ENCODE measurements at regions not wholly inside any gene's neighbourhood (a gene's known extent, or its start where the extent isn't known, plus 50 kb on each side); places are given as distances from the start of the nearest gene placed in this dataset.

DNA sequence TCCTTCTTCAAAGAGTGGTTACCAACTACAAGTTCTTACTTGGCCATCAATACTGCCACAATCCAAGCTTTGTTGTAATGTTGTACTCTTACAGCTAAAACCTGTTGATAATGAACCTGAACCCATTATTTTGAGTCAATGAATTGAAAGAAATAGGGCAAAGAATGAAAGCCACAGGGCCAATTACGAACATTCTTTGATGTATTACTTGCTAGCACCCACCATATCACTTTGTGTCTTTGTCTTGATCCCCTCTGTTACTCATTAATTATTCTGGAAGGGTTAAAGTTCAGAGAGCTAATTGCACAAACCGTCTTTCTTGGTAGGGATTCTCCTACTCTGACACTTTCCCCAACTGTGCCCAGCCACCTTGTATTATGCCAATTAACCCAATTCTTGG lies 53.2 kb upstream of the TFEC start:
- Histone ChIP-seq H3K36me3 (no peaks in the 10 kb centered on the region), H3K4me1 (no peaks in the 10 kb centered on the region), H3K27ac (no peak overlapping the region), H3K27me3 (no peaks in the 10 kb centered on the region), H3K9me3 (no peaks in the 10 kb centered on the region), H3K4me3 (no peak overlapping the region)
- no peak for ATAC-seq
- intact Hi-C loops (cut with DNase I; ENCODE audit: low total_unique reads) = no loop called here
- TF ChIP-seq POLR2A (IDR thresholded peaks at IDR 0.05) (no peak), CTCF (IDR thresholded peaks at IDR 0.05 in 4 of 5, conservative IDR thresholded peaks at IDR 0.05 in 1 of 5) (no peak)
- in situ Hi-C loops (cut with MboI; ENCODE audit: low sequenced_read_pairs in 4 of 4) = no loop called here
- no peak for DNase-seq

DNA sequence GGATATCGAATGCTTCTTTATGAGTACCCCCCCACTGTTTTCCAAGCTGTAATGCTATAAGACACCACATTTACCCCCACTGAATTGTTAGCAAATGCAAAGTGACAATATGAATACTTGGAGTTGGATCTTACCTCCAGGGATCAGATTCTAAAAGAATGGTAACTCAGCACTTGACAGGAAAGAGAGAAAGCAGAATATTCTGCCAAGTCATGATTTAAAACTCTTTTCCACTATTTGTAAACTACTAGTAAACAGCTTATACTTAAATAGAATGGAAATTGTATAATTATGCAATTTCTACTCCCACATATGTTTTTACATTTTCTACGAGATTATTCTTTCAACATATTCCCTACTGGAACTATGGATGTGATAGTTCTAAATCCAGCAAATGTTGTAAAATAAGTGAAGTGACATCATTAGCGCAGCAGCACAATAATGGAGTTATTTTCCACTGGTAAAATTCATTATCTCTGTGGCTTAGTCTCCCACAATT lies 56.0 kb upstream of the TFEC start:
- no peaks in the 10 kb centered on the region for H3K9me3 ChIP-seq
- intact Hi-C loops (cut with DNase I; ENCODE audit: low total_unique reads) (no loop called here), in situ Hi-C loops (cut with MboI; ENCODE audit: low sequenced_read_pairs in 4 of 4) (no loop called here)
- H3K36me3 ChIP-seq = no peaks in the 10 kb centered on the region
- ATAC-seq (no peak), DNase-seq (no peak)
- no peaks in the 10 kb centered on the region for H3K27me3 ChIP-seq
- H3K27ac ChIP-seq = no peak overlapping the region
- no peak overlapping the region for H3K4me3 ChIP-seq
- H3K4me1 ChIP-seq = no peaks in the 10 kb centered on the region
- TF ChIP-seq POLR2A (IDR thresholded peaks at IDR 0.05) (no peak), CTCF (IDR thresholded peaks at IDR 0.05 in 4 of 5, conservative IDR thresholded peaks at IDR 0.05 in 1 of 5) (no peak)

- no peak for DNase-seq
- Histone ChIP-seq H3K27ac (no peak overlapping the region), H3K27me3 (no peaks in the 10 kb centered on the region), H3K9me3 (no peaks in the 10 kb centered on the region), H3K4me1 (no peaks in the 10 kb centered on the region), H3K36me3 (no peaks in the 10 kb centered on the region), H3K4me3 (no peak overlapping the region)
- in situ Hi-C loops (cut with MboI; ENCODE audit: low sequenced_read_pairs in 4 of 4) (no loop called here), intact Hi-C loops (cut with DNase I; ENCODE audit: low total_unique reads) (no loop called here)
- no peak for ATAC-seq
- TF ChIP-seq CTCF (IDR thresholded peaks at IDR 0.05 in 4 of 5, conservative IDR thresholded peaks at IDR 0.05 in 1 of 5) (no peak), POLR2A (IDR thresholded peaks at IDR 0.05) (no peak)
Measured at GRCh38 chr7:116087291-116087690, 56.7 kb upstream of the TFEC start.

- in situ Hi-C loops (cut with MboI; ENCODE audit: low sequenced_read_pairs in 4 of 4) (no loop called here), intact Hi-C loops (cut with DNase I; ENCODE audit: low total_unique reads) (no loop called here)
- ATAC-seq (no peak), DNase-seq (no peak)
- TF ChIP-seq CTCF (IDR thresholded peaks at IDR 0.05 in 4 of 5, conservative IDR thresholded peaks at IDR 0.05 in 1 of 5) (no peak), POLR2A (IDR thresholded peaks at IDR 0.05) (no peak)
- Histone ChIP-seq H3K36me3 (no peaks in the 10 kb centered on the region), H3K9me3 (no peaks in the 10 kb centered on the region), H3K4me1 (no peaks in the 10 kb centered on the region), H3K27ac (no peak overlapping the region), H3K4me3 (no peak overlapping the region), H3K27me3 (no peaks in the 10 kb centered on the region)
Measured at GRCh38 chr7:116087984-116088383, 57.4 kb upstream of the TFEC start.

DNA sequence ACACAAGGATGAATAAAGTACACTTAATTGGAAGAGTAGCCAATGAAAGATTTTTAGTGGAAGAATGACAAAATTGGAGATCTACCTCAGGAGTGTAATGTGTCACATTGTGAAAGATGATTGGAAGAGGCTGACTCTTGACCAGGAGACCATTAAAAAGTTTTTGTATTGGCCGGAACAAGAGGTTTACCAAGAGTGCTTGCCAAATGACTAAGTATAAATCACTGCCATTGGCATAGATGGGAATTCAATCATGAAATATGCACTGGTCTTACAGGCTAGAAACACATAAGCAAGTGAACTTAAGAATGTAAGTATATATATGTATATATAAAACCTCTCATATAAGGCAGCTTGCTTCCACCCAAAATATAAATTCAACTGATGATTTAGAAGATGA lies 58.7 kb upstream of the TFEC start:
- in situ Hi-C loops (cut with MboI; ENCODE audit: low sequenced_read_pairs in 4 of 4) (no loop called here), intact Hi-C loops (cut with DNase I; ENCODE audit: low total_unique reads) (no loop called here)
- no peaks in the 10 kb centered on the region for H3K4me1 ChIP-seq
- no peak for TF ChIP-seq POLR2A (IDR thresholded peaks at IDR 0.05)
- TF ChIP-seq CTCF (IDR thresholded peaks at IDR 0.05 in 4 of 5, conservative IDR thresholded peaks at IDR 0.05 in 1 of 5) = no peak
- no peaks in the 10 kb centered on the region for H3K36me3 ChIP-seq
- H3K9me3 ChIP-seq = no peaks in the 10 kb centered on the region
- H3K27ac ChIP-seq = no peak overlapping the region
- ATAC-seq (no peak), DNase-seq (no peak)
- no peak overlapping the region for H3K4me3 ChIP-seq
- no peaks in the 10 kb centered on the region for H3K27me3 ChIP-seq
